HG03460 (cell line): ENCODE measurements at regions not wholly inside any gene's neighbourhood (a gene's known extent, or its start where the extent isn't known, plus 50 kb on each side); places are given as distances from the start of the nearest gene placed in this dataset.

Experiments
- ATAC-seq: cut with Tn5 transposase; IDR thresholded peaks from one replicate; pipeline ENCODE4 v1.9.1; 2021; ENCODE audit not compliant: unreplicated experiment

DNA sequence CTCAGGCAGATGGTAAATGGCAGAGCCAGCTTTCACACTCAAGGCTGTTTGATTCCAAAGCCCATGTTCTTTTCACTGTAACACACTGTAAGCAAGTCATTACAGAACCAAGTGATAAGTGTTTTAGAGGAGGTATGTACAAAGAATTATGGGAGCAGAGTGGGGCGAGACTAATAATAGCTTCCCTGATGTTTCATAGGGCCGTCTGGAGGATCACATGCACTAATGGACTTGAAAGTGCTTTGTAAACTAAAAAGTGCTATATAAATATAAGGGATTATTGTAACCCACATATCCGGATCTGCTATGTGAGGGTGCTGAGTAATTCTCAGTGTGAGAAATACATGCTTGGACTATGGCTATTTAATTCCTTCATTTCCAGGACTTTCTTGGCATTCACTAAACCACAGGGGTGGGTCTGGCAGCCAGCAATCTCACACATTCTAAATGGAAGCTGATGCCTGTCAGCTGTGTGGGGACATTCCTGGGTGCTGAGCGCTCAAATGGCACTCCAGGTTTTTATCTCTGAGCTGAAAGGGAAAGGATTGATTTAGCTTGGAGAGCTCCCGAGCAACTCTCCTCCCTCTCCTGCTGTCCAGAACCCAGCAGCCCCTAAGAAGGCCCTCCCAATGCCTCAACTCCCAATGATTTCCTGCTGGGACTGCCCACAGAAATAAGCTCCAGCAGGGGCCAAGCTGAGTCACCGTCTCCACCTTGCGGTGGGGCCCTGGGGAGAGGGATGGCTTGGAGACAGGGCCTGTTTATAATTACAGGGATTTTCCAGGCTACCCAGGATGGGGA is 222.8 kb downstream of the SOX11 start:
- no peak for ATAC-seq

DNA sequence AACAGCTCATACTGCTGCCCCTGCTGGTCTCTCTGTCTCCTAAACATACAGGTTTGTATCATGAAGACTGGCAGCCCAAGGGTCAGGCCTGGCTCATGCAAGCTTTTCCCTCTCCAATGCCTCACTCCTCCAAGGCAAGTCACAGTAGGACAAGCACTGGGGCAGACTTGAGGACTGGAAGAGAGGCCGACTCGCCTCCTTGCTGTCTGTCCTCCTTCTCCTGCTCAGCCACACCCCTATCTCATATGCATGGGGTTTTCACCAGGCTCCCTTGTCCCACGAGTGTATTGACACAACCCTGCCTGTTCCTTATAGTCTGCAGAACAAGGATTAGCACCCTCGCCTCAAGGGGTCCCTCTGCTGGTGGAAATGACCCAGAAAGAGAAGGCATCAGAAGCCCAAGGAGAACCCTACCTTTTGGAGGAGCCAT is 223.7 kb downstream of the SOX11 start:
- no peak for ATAC-seq

DNA sequence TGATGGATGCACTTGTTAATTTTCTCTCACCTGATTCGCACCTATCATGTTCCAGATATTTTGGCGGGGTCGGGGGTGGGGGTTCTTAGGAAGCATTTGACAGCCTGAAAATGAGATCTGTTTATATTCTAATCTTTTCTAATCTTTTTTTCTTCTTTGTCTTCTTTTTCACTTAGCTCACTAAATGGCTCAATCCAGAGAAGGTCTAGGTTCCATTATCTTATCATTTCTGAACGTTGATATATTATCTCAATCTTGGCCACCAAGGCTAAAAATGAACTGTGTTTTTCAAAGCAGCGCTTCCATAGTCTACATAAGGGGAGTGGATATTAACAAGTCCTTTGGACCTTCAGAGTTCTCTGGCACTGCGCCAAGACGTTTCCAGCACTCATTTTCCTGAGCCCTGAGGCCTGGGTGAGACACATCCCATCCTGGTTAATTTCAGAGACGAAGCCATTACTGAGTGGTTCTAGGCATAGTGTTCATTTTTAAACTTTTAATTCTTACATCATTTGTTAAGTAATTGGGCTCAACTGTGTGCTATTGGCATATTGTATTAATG is 229.0 kb downstream of the SOX11 start:
- no peak for ATAC-seq

DNA sequence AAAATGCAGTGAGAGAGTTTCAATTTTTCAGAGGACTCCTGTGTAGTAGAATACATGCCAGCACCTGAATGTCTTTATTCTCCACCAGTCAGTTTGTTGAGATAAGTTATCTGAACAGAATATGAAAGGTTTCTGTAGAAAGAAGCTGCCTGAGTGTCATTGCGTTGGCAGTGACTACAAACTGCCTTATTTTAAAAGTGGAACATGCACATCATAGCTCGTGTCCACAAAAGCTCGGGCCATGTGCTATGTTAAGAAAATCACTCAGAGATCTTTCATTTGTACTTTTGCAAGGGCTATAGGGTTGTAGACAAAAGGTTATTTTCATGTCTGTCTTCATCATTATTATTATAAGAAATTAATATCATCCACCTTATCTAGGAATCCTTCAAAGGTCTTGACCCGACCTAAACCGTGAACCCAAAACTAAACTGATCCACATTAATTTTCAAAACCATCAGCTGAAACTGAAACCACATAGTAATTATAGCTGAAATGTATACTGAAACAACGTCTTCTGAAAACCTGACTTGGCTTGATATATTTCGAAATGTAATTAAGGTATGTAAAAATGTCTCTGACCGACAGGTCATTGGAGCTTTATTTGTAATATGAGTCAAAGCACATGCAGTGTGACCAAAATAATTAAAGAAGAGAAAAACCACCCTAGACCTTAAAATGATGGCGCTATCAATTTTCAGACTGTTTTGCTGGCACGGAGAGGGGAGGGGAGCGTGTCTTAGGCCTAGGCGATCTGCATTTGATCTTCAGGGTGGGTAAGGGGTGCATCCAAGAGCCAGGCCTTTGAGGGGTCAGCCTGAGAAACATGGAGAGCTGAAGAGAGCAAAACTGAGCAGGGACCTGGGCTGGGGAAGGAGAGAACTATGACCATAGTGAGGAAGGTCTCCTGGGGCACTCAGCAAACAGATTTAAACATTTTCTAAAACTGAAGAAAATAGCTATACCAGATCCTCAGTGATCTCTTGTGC is 232.1 kb downstream of the SOX11 start:
- ATAC-seq, result no peak

DNA sequence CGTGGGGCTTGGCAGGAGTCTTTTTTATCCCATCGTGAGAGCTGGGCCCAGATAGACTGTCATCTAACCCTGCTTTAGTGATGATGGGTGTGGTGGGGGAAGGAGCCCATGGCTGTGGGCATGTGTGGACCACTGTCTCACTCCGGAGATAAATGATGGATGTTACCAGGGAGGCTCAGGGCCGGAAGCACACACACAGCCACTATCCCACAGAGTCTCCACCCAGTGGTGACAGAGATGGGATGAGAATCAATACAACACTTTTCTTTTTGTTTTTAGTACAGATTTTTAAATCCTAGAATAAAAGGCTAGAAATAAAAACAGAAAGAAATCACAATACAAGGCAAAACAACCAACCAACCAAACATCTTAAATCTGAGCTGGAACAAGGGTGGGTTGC is 233.4 kb downstream of the SOX11 start:
- ATAC-seq, result no peak

DNA sequence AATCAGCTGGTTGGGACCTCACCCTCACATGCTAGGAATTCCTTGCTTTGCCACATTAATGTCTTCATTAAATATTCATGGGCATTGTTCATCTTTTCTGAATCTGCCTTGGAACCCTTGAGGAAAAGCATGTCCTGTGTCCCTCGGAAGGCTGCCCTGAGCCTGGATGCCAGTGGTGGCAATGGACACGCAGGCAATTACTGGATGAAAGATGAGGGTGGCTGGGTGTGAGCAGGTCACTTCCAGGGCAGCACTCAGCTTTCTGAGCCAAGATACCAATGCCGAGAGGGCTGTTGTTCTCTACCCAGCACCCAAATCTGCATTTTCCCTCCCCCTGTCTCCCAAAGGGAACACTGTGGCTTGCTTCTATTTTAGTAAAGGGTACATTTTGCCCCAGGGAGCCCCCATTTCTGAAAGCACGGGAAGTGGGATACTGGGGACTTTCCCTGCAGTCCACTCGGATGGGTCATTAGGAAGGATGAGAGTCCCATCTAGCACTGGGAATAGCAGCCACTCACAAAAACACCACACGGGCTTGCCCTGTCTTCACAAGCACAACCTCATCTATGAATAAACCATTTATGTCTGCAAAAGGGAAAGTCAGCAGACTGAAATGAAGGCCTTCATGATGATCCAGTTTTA is 234.8 kb downstream of the SOX11 start:
- ATAC-seq, result no peak

DNA sequence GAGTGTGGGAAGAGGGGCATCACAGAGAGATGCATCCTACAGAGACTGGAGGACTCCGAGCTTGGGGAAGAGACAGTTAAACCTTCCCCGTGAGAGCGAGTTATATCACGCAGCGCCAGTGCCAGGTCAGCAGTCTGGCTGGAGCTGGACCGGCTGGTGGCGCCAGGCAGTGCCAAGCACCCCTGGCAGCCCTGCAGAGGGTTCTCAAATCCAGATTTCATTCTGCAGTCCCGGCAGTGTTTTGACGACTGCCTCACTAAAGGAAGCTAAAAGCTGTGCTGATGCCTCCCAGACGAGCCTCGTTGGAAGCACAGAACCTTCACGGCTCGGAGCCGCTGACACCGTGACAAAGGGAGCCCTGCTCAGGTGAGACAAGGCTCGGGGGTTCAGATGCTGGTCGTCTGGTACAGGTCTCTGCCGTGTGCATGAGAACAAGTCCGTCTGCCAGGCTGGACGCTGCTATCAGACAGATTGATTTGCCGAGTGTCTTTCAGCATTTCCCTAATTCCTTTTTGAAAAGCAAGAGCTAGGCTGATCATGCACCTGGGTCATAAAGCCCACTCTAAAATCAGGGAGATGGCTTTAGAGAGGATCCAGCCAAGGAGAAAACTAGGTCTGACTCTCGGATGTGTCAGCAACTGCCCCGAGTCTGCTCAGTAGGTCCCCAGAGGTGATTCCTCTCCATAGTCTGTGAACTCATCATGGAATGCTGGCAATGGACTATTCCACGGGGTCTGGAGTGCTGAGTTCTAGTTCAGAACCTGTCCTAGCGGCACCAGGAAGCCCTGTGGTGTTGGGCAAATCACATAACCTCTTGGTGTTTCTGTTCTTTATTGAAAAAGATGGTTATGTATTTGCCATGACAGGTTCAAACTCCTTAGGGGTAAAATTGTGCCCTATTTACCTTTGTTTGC is 240.6 kb downstream of the SOX11 start:
- no peak for ATAC-seq

DNA sequence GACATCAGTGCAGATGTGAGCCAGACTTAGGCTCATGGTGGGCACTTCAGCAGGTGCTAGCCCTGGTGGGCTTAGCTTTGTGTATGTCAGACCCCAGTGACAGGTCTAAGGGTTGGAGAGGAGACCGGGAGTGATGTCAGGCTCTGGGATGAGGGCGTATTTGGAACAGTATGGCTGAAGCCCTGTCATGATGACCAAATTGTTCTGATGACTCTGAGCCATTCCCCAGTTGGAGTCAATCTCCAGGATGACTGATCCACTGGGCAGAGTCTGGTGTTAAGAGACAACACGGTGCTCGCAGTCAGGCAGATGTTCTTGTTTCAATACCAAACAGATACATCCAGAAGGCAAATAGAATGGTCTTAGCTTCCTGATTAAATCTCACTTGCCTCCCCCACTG is 241.5 kb downstream of the SOX11 start:
- ATAC-seq, result no peak

DNA sequence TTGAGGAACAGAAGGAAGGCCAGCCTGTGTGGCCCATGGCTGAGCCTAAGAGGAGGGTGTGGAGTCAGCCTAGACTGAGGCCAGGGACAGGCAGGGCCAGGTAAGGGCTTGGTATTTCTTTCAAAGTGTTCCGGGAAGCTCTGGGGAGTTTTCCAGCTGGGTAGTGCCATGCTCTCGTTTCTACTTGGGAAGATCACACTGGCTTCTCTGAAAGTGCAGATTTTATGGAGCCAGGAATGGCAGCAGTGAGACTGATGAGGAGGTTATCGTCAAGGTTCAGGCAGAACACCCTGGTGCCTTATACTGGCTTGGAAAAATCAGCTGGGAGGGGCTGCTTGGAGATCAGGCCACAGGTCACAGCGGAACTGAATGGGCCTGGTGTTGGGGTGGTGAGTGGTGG is 245.1 kb downstream of the SOX11 start:
- ATAC-seq, result no peak

DNA sequence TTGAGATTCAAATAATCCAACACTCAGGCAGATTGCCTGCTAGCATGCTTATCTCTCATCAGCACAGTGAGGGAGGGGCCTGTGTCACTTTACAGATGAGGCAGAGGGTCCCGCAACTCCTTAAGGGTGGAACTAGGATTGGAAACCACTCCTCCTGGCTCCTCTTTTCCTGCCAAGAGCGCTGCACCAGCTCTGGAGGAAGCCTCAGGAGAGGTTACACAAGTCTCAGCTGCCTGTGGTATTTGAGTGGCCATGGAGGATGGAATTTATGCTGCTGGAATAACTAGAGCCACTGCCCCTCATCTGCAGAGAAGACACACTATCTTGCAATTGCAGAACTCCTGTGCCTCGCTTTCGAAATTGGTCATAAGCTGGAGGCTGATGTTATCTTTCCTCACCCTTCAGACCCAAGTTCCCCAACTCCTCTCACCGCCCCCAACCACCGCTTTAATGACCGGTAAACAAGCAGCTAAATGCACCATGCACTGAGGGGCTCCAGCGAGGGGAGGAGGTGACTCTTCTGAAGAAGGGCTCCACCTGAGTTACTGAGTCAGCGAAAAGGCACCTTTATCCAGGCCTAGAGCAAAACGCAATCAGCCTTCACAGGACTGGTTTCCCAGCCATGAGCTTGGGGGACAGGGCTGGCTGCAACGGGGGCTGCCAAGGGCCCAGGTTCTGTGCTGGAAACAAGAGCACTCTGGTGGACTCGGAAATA is 245.8 kb downstream of the SOX11 start:
- ATAC-seq, result no peak

DNA sequence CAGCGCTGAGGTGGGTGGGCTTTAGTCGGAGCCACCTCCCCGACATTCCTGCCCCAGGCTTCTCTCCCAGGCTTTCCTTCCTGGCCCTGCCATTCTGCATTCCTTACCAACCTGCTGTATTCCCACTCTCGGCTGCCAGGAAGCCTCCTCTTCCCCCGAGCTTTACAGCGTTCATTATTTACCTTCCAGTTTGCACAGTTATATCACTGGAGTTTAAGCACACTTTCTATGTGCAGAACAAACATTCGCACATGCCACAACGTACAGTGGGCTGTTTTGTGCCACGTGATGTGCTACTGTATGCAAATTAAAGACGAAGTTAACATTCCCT is 246.3 kb downstream of the SOX11 start:
- ATAC-seq, result no peak

DNA sequence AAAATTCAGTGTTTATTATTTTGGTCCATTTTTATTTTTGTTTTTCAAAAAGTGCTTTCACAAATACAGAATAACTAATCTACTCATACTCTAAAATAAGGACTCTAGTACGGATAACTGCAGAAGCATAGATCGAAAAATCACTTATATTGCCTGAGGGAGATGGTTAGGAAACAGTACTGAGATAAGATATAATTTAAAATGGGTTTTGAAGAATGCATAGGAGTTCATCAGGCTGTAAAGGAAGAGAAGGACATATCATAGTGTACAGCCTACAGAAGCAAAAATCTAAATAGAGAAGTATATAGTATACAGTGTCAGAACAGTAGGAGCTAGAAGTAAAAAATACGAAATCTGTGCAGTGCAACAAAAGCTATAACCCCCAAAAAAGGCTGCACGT is 247.4 kb downstream of the SOX11 start:
- no peak for ATAC-seq

DNA sequence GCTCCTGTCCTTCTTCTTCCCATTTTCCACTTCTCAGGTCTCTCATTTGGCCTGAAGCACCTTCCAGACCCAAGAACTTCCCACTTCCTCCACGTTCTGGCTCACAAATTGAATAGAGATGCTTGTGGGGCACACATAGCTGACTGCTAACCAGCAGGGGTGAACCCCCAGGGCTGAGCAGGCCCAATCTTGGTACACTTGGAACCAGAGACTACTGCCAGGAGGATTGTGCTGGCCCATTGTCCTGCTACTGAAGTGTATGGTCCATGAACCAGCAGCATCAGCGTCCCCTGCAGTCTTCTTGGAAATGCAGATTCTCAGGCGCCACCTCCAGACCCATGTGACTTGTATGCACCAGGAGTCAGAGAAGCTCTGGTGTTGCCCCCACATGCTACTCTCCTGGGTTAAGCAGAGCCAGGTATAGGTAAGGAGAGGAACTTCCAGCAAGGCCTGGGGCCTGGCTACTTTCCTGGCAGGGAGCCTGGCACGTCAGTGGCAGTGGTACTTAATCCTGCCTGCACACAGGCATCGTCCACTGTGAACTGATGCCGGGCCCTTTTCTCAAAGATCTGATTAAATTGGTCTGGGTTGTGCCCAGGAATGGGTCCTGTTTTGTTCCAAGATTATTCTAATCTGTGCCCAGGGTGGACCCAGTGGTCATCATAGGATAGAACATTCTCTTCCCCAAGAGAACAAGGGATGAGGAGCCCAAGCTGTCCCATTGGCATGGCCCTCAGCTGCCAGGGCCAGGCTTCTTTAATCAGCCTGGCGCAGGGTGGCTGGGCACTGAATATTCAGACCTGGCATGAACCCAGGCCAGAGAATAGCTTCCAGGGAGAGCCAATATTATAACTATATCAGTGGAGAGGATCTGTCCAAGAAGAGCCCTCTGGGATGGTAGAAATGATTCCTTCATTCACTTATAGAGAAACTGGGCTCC is 248.7 kb downstream of the SOX11 start:
- ATAC-seq, result no peak

DNA sequence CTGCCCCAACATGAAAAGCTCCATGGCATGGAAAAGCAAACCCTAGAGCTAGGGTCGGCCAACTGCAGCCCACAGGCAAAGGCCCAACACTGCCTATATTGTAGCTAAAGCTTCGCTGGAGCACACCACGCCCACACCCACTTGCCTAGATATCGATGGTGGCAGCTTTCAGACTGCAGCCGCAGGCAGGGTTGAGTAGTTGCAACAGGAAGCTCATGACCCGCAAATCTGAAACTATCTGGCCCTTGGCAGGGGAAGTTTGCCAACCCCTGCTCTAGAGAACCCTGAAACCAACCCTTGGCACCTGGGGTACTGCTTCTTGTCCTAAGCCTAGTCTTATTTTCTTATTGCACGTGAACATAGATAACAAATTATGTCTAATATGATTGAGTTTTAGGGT is 250.0 kb downstream of the SOX11 start:
- no peak for ATAC-seq

DNA sequence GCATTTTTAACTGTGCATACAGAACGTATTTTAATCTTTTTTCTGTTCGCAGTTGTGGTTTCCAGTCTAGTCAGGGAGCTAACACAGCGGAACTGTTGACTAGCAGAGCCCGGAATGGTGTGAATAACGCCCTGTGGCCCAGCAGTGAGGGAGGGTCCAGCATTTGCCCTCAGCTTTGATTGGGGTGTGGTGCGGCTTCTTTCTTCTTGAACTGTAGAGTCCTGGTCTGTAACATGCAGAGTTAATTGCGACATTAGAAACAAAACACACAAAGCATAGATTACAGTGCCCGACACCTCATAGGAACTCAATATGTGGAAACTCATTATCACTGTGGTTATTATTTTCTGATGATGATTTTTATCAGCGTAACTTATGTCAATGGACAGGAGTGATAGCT is 253.6 kb downstream of the SOX11 start:
- no peak for ATAC-seq

DNA sequence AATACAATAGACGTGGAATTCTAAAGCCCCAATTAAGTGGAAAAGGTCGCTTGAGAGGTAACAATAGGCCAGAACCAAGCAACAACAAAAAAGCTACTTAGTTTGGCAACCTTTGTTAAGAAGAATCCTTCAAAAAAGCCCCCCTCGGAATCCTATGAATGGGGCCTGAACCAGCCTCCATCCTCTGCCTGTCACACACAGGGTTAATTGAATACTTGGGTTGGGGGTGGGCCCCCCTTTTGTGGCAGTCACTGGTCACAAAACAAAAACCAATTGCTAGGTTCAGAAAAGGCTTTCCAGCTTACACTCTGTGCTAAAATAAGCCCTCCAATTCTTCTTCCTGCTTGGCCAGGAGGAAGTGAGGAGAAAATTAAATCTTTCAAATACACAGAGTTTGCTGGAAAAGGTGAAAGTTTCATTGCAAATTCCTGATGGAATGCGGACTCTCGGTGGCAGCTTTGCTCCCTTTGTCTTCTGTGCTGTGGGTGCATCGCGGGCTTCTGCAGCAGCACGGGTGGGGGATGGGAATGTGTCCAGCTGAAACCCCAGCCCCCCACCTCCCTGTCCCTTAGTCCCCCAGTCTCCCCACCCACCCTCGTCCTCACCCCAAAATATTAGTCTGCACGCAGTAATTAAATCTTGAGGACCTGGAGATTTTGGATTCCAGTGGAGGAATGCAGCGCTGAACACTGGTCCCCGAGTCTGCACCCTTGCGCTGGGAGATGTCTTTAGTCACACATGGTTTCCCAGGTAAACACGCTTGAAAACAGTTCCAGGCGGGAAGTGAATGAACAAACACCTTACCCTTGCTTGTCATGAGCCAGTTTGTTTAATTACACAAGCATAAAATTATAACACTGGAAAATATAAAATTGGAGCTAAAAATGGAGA is 254.3 kb downstream of the SOX11 start:
- ATAC-seq, result no peak

DNA sequence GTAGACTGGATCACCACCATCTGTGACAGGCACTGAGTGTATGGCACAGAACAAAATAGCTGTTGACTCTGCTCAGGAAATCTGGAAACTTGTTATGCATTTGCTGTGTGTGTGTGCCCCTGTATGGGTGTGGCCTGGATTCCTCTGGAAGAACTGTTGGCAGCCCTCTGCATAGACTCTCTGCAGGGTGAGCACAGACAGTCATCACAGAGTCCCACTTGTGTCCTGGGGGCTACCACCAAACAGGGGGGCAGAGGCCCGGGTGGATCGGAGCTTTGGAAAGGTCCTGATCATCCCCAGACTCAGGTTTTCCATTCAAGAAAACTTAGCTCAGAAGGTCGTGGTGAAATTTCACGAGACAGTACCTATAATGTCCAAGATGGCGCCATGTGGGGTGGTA is 258.6 kb downstream of the SOX11 start:
- no peak for ATAC-seq

DNA sequence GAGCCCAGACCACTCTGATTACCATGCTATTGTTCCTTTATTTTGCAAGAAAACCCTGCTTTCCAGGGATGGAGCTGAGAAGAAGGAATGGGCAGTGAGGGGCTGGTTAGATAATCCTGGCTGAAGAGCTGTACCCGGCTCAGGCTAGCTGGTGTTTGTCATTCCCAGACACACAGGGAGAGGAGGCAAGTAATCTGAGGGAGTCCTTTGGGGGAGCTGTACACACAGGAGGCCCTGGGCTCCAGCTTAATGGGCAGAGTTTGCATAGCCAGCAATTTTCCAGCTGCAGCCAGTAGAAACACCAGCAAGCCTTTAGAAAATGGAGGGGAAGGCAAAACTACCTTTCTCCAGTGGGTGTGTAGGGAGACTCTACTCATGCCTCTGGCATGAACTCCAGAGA is 259.3 kb downstream of the SOX11 start:
- no peak for ATAC-seq
